ENCODE measurements at regions not wholly inside any gene's neighbourhood (a gene's known extent, or its start where the extent isn't known, plus 50 kb on each side); places are given as distances from the start of the nearest gene placed in this dataset.

GRCh38 chr2:12965540-12966269 is 249.0 kb downstream of the TRIB2 start:
- Histone ChIP-seq H3K4me3 (ENCODE audit: insufficient read depth, low read length) (no peak overlapping the region), H4K20me1 (ENCODE audit: insufficient read depth, low read length) (no peaks in the 10 kb centered on the region), H3K79me2 (ENCODE audit: insufficient read depth, low read length) (no peaks in the 10 kb centered on the region), H3K4me1 (ENCODE audit: insufficient read depth, low read length) (peaks cover 6% of the 10 kb centered on the region), H3K4me2 (ENCODE audit: insufficient read depth, low read length) (no peak overlapping the region), H3K27me3 (ENCODE audit: insufficient read depth, low read length) (no peaks in the 10 kb centered on the region), H3K27ac (ENCODE audit: low read depth, low read length) (no peak overlapping the region), H2AFZ (ENCODE audit: low read length) (no peak overlapping the region), H3K9me3 (ENCODE audit: low read depth, low read length) (no peaks in the 10 kb centered on the region), H3K36me3 (ENCODE audit: insufficient read depth, low read length) (no peaks in the 10 kb centered on the region)
- TF ChIP-seq, protein P1, sequence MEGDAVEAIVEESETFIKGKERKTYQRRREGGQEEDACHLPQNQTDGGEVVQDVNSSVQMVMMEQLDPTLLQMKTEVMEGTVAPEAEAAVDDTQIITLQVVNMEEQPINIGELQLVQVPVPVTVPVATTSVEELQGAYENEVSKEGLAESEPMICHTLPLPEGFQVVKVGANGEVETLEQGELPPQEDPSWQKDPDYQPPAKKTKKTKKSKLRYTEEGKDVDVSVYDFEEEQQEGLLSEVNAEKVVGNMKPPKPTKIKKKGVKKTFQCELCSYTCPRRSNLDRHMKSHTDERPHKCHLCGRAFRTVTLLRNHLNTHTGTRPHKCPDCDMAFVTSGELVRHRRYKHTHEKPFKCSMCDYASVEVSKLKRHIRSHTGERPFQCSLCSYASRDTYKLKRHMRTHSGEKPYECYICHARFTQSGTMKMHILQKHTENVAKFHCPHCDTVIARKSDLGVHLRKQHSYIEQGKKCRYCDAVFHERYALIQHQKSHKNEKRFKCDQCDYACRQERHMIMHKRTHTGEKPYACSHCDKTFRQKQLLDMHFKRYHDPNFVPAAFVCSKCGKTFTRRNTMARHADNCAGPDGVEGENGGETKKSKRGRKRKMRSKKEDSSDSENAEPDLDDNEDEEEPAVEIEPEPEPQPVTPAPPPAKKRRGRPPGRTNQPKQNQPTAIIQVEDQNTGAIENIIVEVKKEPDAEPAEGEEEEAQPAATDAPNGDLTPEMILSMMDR (IDR thresholded peaks at IDR 0.05; ENCODE audit: extremely low read depth, low read depth, low read length) = no peak
- DNase-seq (ENCODE audit: insufficient read length, low spot score, missing footprints) = no peak

DNA sequence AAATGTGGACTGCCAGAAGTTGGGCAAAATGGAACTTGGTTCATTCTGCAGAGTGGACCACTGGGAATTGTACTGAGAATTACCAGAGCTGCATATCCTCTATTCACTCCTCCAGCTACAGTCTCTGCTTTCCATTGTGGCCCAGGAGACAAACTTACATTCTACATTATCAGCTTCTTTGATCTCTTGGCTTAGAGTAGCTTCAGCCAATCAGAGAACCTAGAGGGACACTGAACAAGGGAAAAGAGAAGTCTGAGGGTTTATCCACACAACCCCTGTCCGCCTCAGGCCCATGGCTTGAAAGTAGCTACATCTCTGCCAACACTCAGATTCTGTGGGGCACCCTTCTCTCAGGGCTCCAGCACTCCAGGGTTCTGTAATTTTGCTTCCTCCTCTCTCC is 251.1 kb downstream of the TRIB2 start:
- no peaks in the 10 kb centered on the region for H4K20me1 ChIP-seq (ENCODE audit: insufficient read depth, low read length)
- no peaks in the 10 kb centered on the region for H3K36me3 ChIP-seq (ENCODE audit: insufficient read depth, low read length)
- peaks cover 6% of the 10 kb centered on the region for H3K4me1 ChIP-seq (ENCODE audit: insufficient read depth, low read length)
- H3K27me3 ChIP-seq (ENCODE audit: insufficient read depth, low read length) = no peaks in the 10 kb centered on the region
- H3K4me3 ChIP-seq (ENCODE audit: insufficient read depth, low read length) = no peak overlapping the region
- no peak overlapping the region for H3K27ac ChIP-seq (ENCODE audit: low read depth, low read length)
- H2AFZ ChIP-seq (ENCODE audit: low read length) = no peak overlapping the region
- H3K79me2 ChIP-seq (ENCODE audit: insufficient read depth, low read length) = no peaks in the 10 kb centered on the region
- H3K9me3 ChIP-seq (ENCODE audit: low read depth, low read length) = no peaks in the 10 kb centered on the region
- no peak for DNase-seq (ENCODE audit: insufficient read length, low spot score, missing footprints)
- TF ChIP-seq, protein P1 (IDR thresholded peaks at IDR 0.05; ENCODE audit: extremely low read depth, low read depth, low read length) = no peak
- no peak overlapping the region for H3K4me2 ChIP-seq (ENCODE audit: insufficient read depth, low read length)

DNA sequence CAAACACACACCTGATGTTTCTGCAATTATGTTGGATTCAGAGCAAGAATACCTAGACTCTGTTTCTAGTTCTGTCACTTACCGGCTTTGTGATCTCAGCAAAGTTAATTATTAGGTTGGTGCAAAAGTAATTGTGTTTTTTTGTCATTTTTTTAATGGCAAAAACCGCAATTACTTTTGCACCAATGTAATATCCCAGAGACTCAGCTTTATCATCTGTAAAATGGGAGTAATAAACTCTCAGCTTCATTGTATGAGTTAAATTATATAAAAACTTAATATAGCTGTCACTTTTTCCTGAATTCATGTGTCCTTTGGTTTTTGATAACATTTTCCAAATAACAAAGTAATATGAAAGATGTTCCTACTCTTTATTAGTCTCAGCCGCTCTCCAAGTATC is 251.7 kb downstream of the TRIB2 start:
- Histone ChIP-seq H2AFZ (ENCODE audit: low read length) (no peak overlapping the region), H3K4me3 (ENCODE audit: insufficient read depth, low read length) (no peak overlapping the region), H3K4me1 (ENCODE audit: insufficient read depth, low read length) (peaks cover 6% of the 10 kb centered on the region), H3K9me3 (ENCODE audit: low read depth, low read length) (no peaks in the 10 kb centered on the region), H3K27ac (ENCODE audit: low read depth, low read length) (no peak overlapping the region), H3K27me3 (ENCODE audit: insufficient read depth, low read length) (no peaks in the 10 kb centered on the region), H3K79me2 (ENCODE audit: insufficient read depth, low read length) (no peaks in the 10 kb centered on the region), H4K20me1 (ENCODE audit: insufficient read depth, low read length) (no peaks in the 10 kb centered on the region), H3K36me3 (ENCODE audit: insufficient read depth, low read length) (no peaks in the 10 kb centered on the region), H3K4me2 (ENCODE audit: insufficient read depth, low read length) (no peak overlapping the region)
- DNase-seq (ENCODE audit: insufficient read length, low spot score, missing footprints) = no peak
- TF ChIP-seq, protein P1 (IDR thresholded peaks at IDR 0.05; ENCODE audit: extremely low read depth, low read depth, low read length) = no peak

DNA sequence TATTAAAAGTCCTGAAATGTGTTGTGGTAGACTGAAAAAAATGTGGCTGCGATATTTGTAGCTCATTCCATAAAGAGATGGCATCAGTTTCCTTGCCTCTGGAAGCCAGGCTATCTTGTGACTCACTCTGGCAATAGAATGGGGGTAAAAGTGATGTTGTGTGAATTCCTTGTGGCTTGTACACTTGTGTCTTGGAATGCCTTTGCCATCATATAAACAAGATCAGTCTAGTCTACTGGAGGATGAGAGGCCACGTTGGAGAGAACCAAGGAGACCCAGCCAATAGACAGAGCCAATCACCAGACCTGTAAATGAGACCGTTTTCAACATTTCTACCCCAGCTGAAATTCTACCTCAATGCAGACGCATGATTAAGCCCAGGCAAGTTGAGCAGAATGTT is 254.1 kb downstream of the TRIB2 start:
- no peaks in the 10 kb centered on the region for H4K20me1 ChIP-seq (ENCODE audit: insufficient read depth, low read length)
- TF ChIP-seq, protein P1 (IDR thresholded peaks at IDR 0.05; ENCODE audit: extremely low read depth, low read depth, low read length) = no peak
- peaks cover under 1% of the 10 kb centered on the region for H3K4me1 ChIP-seq (ENCODE audit: insufficient read depth, low read length)
- no peak overlapping the region for H2AFZ ChIP-seq (ENCODE audit: low read length)
- no peak overlapping the region for H3K4me3 ChIP-seq (ENCODE audit: insufficient read depth, low read length)
- no peaks in the 10 kb centered on the region for H3K36me3 ChIP-seq (ENCODE audit: insufficient read depth, low read length)
- H3K9me3 ChIP-seq (ENCODE audit: low read depth, low read length) = no peaks in the 10 kb centered on the region
- DNase-seq (ENCODE audit: insufficient read length, low spot score, missing footprints) = peak; percentile 89
- no peaks in the 10 kb centered on the region for H3K27me3 ChIP-seq (ENCODE audit: insufficient read depth, low read length)
- H3K4me2 ChIP-seq (ENCODE audit: insufficient read depth, low read length) = no peak overlapping the region
- no peaks in the 10 kb centered on the region for H3K79me2 ChIP-seq (ENCODE audit: insufficient read depth, low read length)
- no peak overlapping the region for H3K27ac ChIP-seq (ENCODE audit: low read depth, low read length)
